Suprapubic skin (tissue), 4 donors: ENCODE measurements at regions not wholly inside any gene's neighbourhood (a gene's known extent, or its start where the extent isn't known, plus 50 kb on each side); places are given as distances from the start of the nearest gene placed in this dataset.

Experiments
- EP300 ChIP-seq: sonication (generic); formaldehyde crosslinking; IDR thresholded peaks from one replicate; pipeline ENCODE4 v1.6.1; 2017; ENCODE audit warnings: antibody characterized with exemption
- POLR2A ChIP-seq, 2 donors: fragments of 450-650 bp; IDR thresholded peaks; one replicate each; pipeline ENCODE4 v1.6.1; 2017; ENCODE audit warnings: antibody characterized with exemption in 2 of 2, mild to moderate bottlenecking in 2 of 2, moderate library complexity in 2 of 2
- POLR2AphosphoS5 ChIP-seq, 3 donors: sonication (generic); formaldehyde crosslinking; IDR thresholded peaks; one replicate each; pipeline ENCODE4 v1.6.1; 2017; ENCODE audit warnings: antibody characterized with exemption in 3 of 3
- TF ChIP-seq, protein P1 (sequence below), 2 donors: fragments of 200-600 bp in 1 of 2; fragments of 450-650 bp in 1 of 2; sonication (generic) in 1 of 2; IDR thresholded peaks; one replicate each; pipeline ENCODE4 v1.5.1; 2016 to 2019; ENCODE audit warnings: antibody characterized with exemption in 2 of 2, mild to moderate bottlenecking in 1 of 2, moderate library complexity in 1 of 2

DNA sequence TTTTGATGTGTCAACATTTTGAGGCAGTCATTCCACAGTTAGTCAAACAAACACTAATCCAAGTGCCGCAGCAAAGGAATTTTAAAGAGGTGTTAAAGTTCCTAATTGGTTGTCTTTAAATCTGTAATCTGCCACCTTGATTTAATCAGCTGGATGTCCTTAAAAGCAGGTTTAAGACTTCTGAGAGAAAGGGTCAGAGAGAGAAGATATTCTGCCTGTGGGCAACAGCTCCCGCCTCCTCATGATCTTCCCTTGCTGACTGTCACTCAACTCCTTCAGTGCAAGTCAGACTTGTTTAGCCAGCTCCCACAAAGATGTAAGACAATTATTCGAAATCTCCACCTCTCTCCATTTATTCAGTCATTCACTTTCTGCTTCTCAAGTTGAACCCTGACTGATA is 92.6 kb upstream of the MYRIP start:
- TF ChIP-seq, protein P1, sequence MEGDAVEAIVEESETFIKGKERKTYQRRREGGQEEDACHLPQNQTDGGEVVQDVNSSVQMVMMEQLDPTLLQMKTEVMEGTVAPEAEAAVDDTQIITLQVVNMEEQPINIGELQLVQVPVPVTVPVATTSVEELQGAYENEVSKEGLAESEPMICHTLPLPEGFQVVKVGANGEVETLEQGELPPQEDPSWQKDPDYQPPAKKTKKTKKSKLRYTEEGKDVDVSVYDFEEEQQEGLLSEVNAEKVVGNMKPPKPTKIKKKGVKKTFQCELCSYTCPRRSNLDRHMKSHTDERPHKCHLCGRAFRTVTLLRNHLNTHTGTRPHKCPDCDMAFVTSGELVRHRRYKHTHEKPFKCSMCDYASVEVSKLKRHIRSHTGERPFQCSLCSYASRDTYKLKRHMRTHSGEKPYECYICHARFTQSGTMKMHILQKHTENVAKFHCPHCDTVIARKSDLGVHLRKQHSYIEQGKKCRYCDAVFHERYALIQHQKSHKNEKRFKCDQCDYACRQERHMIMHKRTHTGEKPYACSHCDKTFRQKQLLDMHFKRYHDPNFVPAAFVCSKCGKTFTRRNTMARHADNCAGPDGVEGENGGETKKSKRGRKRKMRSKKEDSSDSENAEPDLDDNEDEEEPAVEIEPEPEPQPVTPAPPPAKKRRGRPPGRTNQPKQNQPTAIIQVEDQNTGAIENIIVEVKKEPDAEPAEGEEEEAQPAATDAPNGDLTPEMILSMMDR (IDR thresholded peaks at IDR 0.05), result no peak
- TF ChIP-seq POLR2A (IDR thresholded peaks at IDR 0.05) (no peak), EP300 (no peak), POLR2AphosphoS5 (IDR thresholded peaks at IDR 0.05) (no peak)
